ENCODE measurements at regions not wholly inside any gene's neighbourhood (a gene's known extent, or its start where the extent isn't known, plus 50 kb on each side); places are given as distances from the start of the nearest gene placed in this dataset.

DNA sequence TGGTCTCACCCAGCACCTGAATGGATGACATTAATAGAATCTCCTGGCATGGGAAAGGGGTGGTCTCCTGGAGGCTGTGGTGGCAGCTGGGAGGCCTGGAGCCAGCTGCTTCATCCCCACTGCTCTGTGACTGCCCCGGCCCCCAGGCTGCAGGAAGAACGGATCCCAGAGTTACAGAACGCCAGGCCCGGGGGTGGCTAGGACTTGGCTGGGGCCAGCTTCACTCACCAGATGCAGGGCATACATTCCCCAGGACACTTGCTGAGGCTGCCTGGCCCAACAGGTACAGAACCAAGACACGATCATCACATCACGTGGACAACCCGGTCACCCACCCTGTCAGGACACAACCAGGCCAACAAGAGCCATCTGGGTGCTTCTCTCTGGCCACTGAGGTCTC, 178.6 kb upstream of the SALL3 start:
- ChIA-PET POLR2A (no interaction called here), CTCF (ENCODE audit: low intra/inter-chr PET ratio, low total read pairs) (no interaction called here)
- WGBS (ENCODE audit: low lambda C conversion rate): 0% methylated on average over 3 of the region's 7 CpGs
- intact Hi-C loops (cut with micrococcal nuclease; ENCODE audit: unreplicated experiment): no loop called here
- no peaks in the 10 kb centered on the region for H3K4me1 ChIP-seq (ENCODE audit: insufficient read depth, low read length)
- in situ Hi-C loops (cut with HindIII; ENCODE audit: extremely low pct_ligation_motif_present, low pct_unique_long_range_greater_than_20kb): no loop called here
- no peak overlapping the region for H2AFZ ChIP-seq (ENCODE audit: low read length)
- no peak overlapping the region for H3K4me3 ChIP-seq (replicated peaks in 1 of 3; ENCODE audit: insufficient read depth in 1 of 3, low read depth in 2 of 3, low read length in 3 of 3)
- ATAC-seq (no peak), FAIRE-seq (no peak), DNase-seq (ENCODE audit: low spot score) (no peak)
- H3K27me3 ChIP-seq (ENCODE audit: control insufficient read depth in 1 of 2, insufficient read depth in 2 of 2, low read length in 2 of 2): peaks cover 4 to 30% of the 10 kb centered on the region in 2 experiments; a peak in 4 of 5 replicates
- H4K20me1 ChIP-seq (ENCODE audit: insufficient read depth, low read length): no peaks in the 10 kb centered on the region
- no TSS peak for BruUV-seq (replicated peaks)
- H3K9ac ChIP-seq (ENCODE audit: insufficient read depth, low read depth, low read length): no peak overlapping the region
- no peak overlapping the region for H3K27ac ChIP-seq (ENCODE audit: extremely low read length, insufficient read depth, low read length)
- no peaks in the 10 kb centered on the region for H3K36me3 ChIP-seq (replicated peaks in 1 of 2; ENCODE audit: control insufficient read depth in 1 of 2, insufficient read depth in 2 of 2, low read length in 2 of 2)
- H3K9me3 ChIP-seq (ENCODE audit: low read length): no peaks in the 10 kb centered on the region
- H3K4me2 ChIP-seq (ENCODE audit: low read depth, low read length): no peak overlapping the region
- H3K79me2 ChIP-seq (ENCODE audit: insufficient read depth, low read length): no peaks in the 10 kb centered on the region
- TF ChIP-seq DR1 (CRISPR knock-in tag; IDR thresholded peaks at IDR 0.05) (no peak), RORA (CRISPR knock-in tag; IDR thresholded peaks at IDR 0.05) (no peak), MZF1 (CRISPR knock-in tag; IDR thresholded peaks at IDR 0.05; ENCODE audit: borderline replicate concordance) (no peak), SNRNP70 (IDR thresholded peaks at IDR 0.05; ENCODE audit: low read depth, low read length) (no peak), SRSF4 (IDR thresholded peaks at IDR 0.05; ENCODE audit: low read depth, low read length, poor library complexity, severe bottlenecking) (no peak), MIXL1 (CRISPR knock-in tag; IDR thresholded peaks at IDR 0.05) (no peak), ZMYM2 (CRISPR knock-in tag; IDR thresholded peaks at IDR 0.05) (no peak), NR2F6 (IDR thresholded peaks at IDR 0.05) (no peak), NR2F6 (CRISPR knock-in tag; IDR thresholded peaks at IDR 0.05) (no peak), POLR2AphosphoS5 (IDR thresholded peaks at IDR 0.05; ENCODE audit: low read depth, low read length) (no peak)
- TF ChIP-seq, protein P1, sequence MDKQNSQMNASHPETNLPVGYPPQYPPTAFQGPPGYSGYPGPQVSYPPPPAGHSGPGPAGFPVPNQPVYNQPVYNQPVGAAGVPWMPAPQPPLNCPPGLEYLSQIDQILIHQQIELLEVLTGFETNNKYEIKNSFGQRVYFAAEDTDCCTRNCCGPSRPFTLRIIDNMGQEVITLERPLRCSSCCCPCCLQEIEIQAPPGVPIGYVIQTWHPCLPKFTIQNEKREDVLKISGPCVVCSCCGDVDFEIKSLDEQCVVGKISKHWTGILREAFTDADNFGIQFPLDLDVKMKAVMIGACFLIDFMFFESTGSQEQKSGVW (CRISPR knock-in tag; IDR thresholded peaks at IDR 0.05; ENCODE audit: borderline replicate concordance): no peak
- TF ChIP-seq, protein P2, sequence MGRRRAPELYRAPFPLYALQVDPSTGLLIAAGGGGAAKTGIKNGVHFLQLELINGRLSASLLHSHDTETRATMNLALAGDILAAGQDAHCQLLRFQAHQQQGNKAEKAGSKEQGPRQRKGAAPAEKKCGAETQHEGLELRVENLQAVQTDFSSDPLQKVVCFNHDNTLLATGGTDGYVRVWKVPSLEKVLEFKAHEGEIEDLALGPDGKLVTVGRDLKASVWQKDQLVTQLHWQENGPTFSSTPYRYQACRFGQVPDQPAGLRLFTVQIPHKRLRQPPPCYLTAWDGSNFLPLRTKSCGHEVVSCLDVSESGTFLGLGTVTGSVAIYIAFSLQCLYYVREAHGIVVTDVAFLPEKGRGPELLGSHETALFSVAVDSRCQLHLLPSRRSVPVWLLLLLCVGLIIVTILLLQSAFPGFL (CRISPR knock-in tag; IDR thresholded peaks at IDR 0.05): no peak
- TF ChIP-seq, protein P3, sequence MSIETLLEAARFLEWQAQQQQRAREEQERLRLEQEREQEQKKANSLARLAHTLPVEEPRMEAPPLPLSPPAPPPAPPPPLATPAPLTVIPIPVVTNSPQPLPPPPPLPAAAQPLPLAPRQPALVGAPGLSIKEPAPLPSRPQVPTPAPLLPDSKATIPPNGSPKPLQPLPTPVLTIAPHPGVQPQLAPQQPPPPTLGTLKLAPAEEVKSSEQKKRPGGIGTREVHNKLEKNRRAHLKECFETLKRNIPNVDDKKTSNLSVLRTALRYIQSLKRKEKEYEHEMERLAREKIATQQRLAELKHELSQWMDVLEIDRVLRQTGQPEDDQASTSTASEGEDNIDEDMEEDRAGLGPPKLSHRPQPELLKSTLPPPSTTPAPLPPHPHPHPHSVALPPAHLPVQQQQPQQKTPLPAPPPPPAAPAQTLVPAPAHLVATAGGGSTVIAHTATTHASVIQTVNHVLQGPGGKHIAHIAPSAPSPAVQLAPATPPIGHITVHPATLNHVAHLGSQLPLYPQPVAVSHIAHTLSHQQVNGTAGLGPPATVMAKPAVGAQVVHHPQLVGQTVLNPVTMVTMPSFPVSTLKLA (IDR thresholded peaks at IDR 0.05): no peak
- TF ChIP-seq, protein P4, sequence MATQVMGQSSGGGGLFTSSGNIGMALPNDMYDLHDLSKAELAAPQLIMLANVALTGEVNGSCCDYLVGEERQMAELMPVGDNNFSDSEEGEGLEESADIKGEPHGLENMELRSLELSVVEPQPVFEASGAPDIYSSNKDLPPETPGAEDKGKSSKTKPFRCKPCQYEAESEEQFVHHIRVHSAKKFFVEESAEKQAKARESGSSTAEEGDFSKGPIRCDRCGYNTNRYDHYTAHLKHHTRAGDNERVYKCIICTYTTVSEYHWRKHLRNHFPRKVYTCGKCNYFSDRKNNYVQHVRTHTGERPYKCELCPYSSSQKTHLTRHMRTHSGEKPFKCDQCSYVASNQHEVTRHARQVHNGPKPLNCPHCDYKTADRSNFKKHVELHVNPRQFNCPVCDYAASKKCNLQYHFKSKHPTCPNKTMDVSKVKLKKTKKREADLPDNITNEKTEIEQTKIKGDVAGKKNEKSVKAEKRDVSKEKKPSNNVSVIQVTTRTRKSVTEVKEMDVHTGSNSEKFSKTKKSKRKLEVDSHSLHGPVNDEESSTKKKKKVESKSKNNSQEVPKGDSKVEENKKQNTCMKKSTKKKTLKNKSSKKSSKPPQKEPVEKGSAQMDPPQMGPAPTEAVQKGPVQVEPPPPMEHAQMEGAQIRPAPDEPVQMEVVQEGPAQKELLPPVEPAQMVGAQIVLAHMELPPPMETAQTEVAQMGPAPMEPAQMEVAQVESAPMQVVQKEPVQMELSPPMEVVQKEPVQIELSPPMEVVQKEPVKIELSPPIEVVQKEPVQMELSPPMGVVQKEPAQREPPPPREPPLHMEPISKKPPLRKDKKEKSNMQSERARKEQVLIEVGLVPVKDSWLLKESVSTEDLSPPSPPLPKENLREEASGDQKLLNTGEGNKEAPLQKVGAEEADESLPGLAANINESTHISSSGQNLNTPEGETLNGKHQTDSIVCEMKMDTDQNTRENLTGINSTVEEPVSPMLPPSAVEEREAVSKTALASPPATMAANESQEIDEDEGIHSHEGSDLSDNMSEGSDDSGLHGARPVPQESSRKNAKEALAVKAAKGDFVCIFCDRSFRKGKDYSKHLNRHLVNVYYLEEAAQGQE (IDR thresholded peaks at IDR 0.05; ENCODE audit: borderline replicate concordance in 1 of 2, low read depth in 1 of 2, low read length in 2 of 2): no peak
- TF ChIP-seq, protein P5, sequence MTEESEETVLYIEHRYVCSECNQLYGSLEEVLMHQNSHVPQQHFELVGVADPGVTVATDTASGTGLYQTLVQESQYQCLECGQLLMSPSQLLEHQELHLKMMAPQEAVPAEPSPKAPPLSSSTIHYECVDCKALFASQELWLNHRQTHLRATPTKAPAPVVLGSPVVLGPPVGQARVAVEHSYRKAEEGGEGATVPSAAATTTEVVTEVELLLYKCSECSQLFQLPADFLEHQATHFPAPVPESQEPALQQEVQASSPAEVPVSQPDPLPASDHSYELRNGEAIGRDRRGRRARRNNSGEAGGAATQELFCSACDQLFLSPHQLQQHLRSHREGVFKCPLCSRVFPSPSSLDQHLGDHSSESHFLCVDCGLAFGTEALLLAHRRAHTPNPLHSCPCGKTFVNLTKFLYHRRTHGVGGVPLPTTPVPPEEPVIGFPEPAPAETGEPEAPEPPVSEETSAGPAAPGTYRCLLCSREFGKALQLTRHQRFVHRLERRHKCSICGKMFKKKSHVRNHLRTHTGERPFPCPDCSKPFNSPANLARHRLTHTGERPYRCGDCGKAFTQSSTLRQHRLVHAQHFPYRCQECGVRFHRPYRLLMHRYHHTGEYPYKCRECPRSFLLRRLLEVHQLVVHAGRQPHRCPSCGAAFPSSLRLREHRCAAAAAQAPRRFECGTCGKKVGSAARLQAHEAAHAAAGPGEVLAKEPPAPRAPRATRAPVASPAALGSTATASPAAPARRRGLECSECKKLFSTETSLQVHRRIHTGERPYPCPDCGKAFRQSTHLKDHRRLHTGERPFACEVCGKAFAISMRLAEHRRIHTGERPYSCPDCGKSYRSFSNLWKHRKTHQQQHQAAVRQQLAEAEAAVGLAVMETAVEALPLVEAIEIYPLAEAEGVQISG (CRISPR knock-in tag; IDR thresholded peaks at IDR 0.05): no peak

All from HepG2 (cell line).